ENCODE measurements at regions not wholly inside any gene's neighbourhood (a gene's known extent, or its start where the extent isn't known, plus 50 kb on each side); places are given as distances from the start of the nearest gene placed in this dataset.

DNA sequence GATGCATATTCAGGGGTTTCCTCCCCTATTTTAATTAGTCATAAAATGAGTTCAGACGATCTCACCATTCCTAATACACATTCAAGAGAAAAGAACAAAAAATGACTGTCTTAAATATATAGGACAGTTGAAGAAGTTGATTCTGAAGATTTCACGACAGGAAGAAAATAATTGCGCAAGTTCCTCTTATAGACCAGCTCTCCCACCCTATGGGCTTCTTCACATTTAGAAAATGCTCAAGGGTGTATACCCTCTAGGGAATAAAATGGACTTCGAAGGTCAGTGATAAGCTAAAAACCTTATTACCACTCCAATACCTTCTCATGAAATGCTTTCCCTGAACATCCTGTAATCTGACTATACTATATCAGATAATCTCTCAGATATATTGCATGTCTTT lies 149.2 kb upstream of the TEX13C start:
- H3K4me1 ChIP-seq (ENCODE audit: insufficient read depth, low read length, severe bottlenecking), result no peaks in the 10 kb centered on the region
- H3K27ac ChIP-seq (ENCODE audit: low read depth, low read length, poor library complexity, severe bottlenecking), result no peak overlapping the region
- no peak overlapping the region for H3K4me2 ChIP-seq (ENCODE audit: low read length)
- TF ChIP-seq EZH2 (IDR thresholded peaks at IDR 0.05; ENCODE audit: borderline replicate concordance, low read length), result no peak
- TF ChIP-seq, protein P1, sequence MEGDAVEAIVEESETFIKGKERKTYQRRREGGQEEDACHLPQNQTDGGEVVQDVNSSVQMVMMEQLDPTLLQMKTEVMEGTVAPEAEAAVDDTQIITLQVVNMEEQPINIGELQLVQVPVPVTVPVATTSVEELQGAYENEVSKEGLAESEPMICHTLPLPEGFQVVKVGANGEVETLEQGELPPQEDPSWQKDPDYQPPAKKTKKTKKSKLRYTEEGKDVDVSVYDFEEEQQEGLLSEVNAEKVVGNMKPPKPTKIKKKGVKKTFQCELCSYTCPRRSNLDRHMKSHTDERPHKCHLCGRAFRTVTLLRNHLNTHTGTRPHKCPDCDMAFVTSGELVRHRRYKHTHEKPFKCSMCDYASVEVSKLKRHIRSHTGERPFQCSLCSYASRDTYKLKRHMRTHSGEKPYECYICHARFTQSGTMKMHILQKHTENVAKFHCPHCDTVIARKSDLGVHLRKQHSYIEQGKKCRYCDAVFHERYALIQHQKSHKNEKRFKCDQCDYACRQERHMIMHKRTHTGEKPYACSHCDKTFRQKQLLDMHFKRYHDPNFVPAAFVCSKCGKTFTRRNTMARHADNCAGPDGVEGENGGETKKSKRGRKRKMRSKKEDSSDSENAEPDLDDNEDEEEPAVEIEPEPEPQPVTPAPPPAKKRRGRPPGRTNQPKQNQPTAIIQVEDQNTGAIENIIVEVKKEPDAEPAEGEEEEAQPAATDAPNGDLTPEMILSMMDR (IDR thresholded peaks at IDR 0.05; ENCODE audit: low read length), result no peak
- H3K9me3 ChIP-seq (ENCODE audit: low read length), result no peaks in the 10 kb centered on the region
- H2AFZ ChIP-seq (ENCODE audit: low read length), result no peak overlapping the region
- H3F3A ChIP-seq (ENCODE audit: insufficient read depth, low read length), result no peaks in the 10 kb centered on the region
- no peak overlapping the region for H3K9ac ChIP-seq (ENCODE audit: low read length)
- H3K4me3 ChIP-seq (ENCODE audit: low read depth, low read length, poor library complexity, severe bottlenecking), result no peak overlapping the region
- H3K27me3 ChIP-seq (ENCODE audit: insufficient read depth, low read length), result no peaks in the 10 kb centered on the region
- no peaks in the 10 kb centered on the region for H3K79me2 ChIP-seq (ENCODE audit: insufficient read depth, low read length)
- H4K20me1 ChIP-seq (ENCODE audit: insufficient read depth, low read length), result no peaks in the 10 kb centered on the region
- H3K36me3 ChIP-seq (ENCODE audit: insufficient read depth, low read length), result no peaks in the 10 kb centered on the region
- H3K9me2 ChIP-seq (ENCODE audit: low read depth, low read length), result no peaks in the 10 kb centered on the region

DNA sequence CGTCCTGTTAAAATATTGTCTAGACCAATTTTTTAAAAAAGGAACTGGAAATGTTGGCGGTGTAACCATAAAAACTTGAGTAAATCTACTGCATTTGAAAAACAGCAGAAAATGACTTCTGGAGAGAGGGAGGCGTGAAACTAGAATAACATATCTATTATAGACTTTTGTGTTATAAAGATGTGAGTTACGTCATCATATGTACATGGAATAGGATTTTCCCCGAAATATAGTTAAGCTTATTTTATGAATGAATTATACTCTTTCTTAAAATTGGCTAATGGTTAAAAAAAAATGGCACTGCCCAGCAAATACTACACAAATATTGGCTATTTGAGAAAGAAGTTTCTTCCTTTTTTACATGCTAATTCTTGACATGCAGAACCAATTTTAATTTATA lies 147.1 kb upstream of the TEX13C start:
- TF ChIP-seq EZH2 (IDR thresholded peaks at IDR 0.05; ENCODE audit: borderline replicate concordance, low read length), result no peak
- TF ChIP-seq, protein P1 (IDR thresholded peaks at IDR 0.05; ENCODE audit: low read length), result no peak
- no peaks in the 10 kb centered on the region for H3K79me2 ChIP-seq (ENCODE audit: insufficient read depth, low read length)

DNA sequence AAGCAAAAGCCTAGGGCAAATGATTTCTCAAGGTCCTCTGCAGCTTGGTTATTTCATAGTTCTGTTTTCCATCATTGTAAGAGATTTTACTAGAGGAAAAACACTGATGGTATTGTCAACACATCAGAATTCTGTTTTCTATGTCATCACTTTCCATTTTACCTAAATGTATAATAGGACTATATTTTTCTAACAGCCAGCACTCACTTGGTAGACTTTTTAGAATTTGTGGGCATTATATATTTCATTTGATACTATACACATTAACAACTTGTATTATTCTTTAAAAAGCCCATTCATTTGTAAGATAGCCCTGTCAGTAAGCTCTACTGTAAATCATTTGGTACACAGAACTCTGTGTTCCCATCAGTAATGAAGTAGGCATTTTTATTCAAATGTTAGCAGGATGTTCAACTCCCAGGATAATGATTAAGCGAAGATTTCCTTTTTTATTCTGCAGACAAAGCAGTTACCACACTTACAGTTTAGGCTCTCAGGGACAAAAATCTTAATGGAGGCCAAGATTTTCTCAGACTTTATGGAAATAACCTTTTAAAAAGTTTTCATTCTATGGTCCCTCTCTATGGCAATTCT lies 143.6 kb upstream of the TEX13C start:
- H3K27ac ChIP-seq (ENCODE audit: low read depth, low read length, poor library complexity, severe bottlenecking), result no peak overlapping the region
- H3K9me2 ChIP-seq (ENCODE audit: low read depth, low read length), result no peaks in the 10 kb centered on the region
- H2AFZ ChIP-seq (ENCODE audit: low read length), result no peak overlapping the region
- no peak overlapping the region for H3K4me3 ChIP-seq (ENCODE audit: low read depth, low read length, poor library complexity, severe bottlenecking)
- H3K27me3 ChIP-seq (ENCODE audit: insufficient read depth, low read length), result no peaks in the 10 kb centered on the region
- no peaks in the 10 kb centered on the region for H3K4me1 ChIP-seq (ENCODE audit: insufficient read depth, low read length, severe bottlenecking)
- no peaks in the 10 kb centered on the region for H3K79me2 ChIP-seq (ENCODE audit: insufficient read depth, low read length)
- no peaks in the 10 kb centered on the region for H4K20me1 ChIP-seq (ENCODE audit: insufficient read depth, low read length)
- no peak overlapping the region for H3K4me2 ChIP-seq (ENCODE audit: low read length)
- H3F3A ChIP-seq (ENCODE audit: insufficient read depth, low read length), result no peaks in the 10 kb centered on the region
- H3K9ac ChIP-seq (ENCODE audit: low read length), result no peak overlapping the region
- H3K36me3 ChIP-seq (ENCODE audit: insufficient read depth, low read length), result no peaks in the 10 kb centered on the region
- H3K9me3 ChIP-seq (ENCODE audit: low read length), result no peaks in the 10 kb centered on the region
- TF ChIP-seq, protein P1 (IDR thresholded peaks at IDR 0.05; ENCODE audit: low read length), result no peak
- TF ChIP-seq EZH2 (IDR thresholded peaks at IDR 0.05; ENCODE audit: borderline replicate concordance, low read length), result no peak

More for the DNA sequence above, 147.1 kb upstream of the TEX13C start:
- Histone ChIP-seq H3K27me3 (ENCODE audit: insufficient read depth, low read length) (no peaks in the 10 kb centered on the region), H3K9me2 (ENCODE audit: low read depth, low read length) (no peaks in the 10 kb centered on the region), H3K4me1 (ENCODE audit: insufficient read depth, low read length, severe bottlenecking) (no peaks in the 10 kb centered on the region), H3K36me3 (ENCODE audit: insufficient read depth, low read length) (no peaks in the 10 kb centered on the region), H3K4me2 (ENCODE audit: low read length) (no peak overlapping the region), H2AFZ (ENCODE audit: low read length) (no peak overlapping the region), H3K27ac (ENCODE audit: low read depth, low read length, poor library complexity, severe bottlenecking) (no peak overlapping the region), H4K20me1 (ENCODE audit: insufficient read depth, low read length) (no peaks in the 10 kb centered on the region), H3K9me3 (ENCODE audit: low read length) (no peaks in the 10 kb centered on the region), H3F3A (ENCODE audit: insufficient read depth, low read length) (no peaks in the 10 kb centered on the region), H3K4me3 (ENCODE audit: low read depth, low read length, poor library complexity, severe bottlenecking) (no peak overlapping the region), H3K9ac (ENCODE audit: low read length) (no peak overlapping the region)
